Left ventricle myocardium inferior (tissue), 1 donor: ENCODE measurements at regions not wholly inside any gene's neighbourhood (a gene's known extent, or its start where the extent isn't known, plus 50 kb on each side); places are given as distances from the start of the nearest gene placed in this dataset.

Source experiments
- DNase-seq: peaks from one replicate; pipeline ENCODE4 v3.0.0-alpha.2; 2020
- H3K27ac ChIP-seq: fragments of 200-600 bp; replicated peaks from 2 replicates; pipeline ENCODE4 v1.8.0; 2021
- H3K27me3 ChIP-seq: fragments of 200-600 bp; 2 replicates; pipeline ENCODE4 v1.8.0; 2021; ENCODE audit warnings: low read depth
- H3K36me3 ChIP-seq: fragments of 200-600 bp; 2 replicates; pipeline ENCODE4 v1.8.0; 2021
- H3K4me1 ChIP-seq: fragments of 200-600 bp; 2 replicates; pipeline ENCODE4 v1.8.0; 2021
- H3K4me3 ChIP-seq: fragments of 200-600 bp; 2 replicates; pipeline ENCODE4 v1.8.0; 2021; ENCODE audit warnings: mild to moderate bottlenecking, moderate library complexity
- H3K9me3 ChIP-seq: fragments of 200-600 bp; replicated peaks from 2 replicates; pipeline ENCODE4 v1.8.0; 2021
- intact Hi-C: fragments of 100-400 bp; cut with micrococcal nuclease; formaldehyde crosslinking; loops from one replicate; pipeline ENCODE4 v1.11.0; 2022
- TF ChIP-seq, protein P1 (sequence below): fragments of 200-600 bp; IDR thresholded peaks from 2 replicates; pipeline ENCODE4 v1.8.0; 2021; ENCODE audit warnings: antibody characterized with exemption, mild to moderate bottlenecking, borderline replicate concordance
- donor health status: DM: no; HTN: yes; CAD: no; lungs with severe emphysema.

DNA sequence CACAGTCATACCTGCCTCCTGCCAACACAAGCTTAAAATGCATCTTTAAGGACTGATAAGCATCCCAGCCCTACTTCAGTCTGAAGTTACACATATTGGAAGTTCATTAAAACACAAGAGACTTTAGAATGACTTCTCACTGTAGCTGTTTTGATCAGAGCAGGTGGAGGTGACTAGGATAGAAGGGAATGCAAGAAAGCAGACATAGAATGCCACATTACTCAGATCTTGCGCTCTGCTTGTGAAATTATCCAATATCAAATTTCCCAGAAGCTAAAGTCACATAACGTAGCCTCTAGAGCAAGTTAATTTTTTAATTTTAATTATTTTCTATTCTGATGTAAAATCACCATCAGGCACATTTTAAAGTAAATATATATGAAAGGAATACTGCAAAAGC is 306.5 kb downstream of the PLOD2 start:
- Histone ChIP-seq H3K4me3 (no peak overlapping the region), H3K27ac (no peak overlapping the region), H3K4me1 (no peaks in the 10 kb centered on the region), H3K36me3 (no peaks in the 10 kb centered on the region), H3K9me3 (no peaks in the 10 kb centered on the region), H3K27me3 (no peaks in the 10 kb centered on the region)
- intact Hi-C loops: no loop called here
- DNase-seq: no peak
- TF ChIP-seq, protein P1, sequence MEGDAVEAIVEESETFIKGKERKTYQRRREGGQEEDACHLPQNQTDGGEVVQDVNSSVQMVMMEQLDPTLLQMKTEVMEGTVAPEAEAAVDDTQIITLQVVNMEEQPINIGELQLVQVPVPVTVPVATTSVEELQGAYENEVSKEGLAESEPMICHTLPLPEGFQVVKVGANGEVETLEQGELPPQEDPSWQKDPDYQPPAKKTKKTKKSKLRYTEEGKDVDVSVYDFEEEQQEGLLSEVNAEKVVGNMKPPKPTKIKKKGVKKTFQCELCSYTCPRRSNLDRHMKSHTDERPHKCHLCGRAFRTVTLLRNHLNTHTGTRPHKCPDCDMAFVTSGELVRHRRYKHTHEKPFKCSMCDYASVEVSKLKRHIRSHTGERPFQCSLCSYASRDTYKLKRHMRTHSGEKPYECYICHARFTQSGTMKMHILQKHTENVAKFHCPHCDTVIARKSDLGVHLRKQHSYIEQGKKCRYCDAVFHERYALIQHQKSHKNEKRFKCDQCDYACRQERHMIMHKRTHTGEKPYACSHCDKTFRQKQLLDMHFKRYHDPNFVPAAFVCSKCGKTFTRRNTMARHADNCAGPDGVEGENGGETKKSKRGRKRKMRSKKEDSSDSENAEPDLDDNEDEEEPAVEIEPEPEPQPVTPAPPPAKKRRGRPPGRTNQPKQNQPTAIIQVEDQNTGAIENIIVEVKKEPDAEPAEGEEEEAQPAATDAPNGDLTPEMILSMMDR: no peak

GRCh38 chr3:145857956-145858355 is 303.0 kb downstream of the PLOD2 start:
- TF ChIP-seq, protein P1: no peak
- Histone ChIP-seq H3K9me3 (no peaks in the 10 kb centered on the region), H3K27ac (no peak overlapping the region), H3K4me1 (no peaks in the 10 kb centered on the region), H3K36me3 (no peaks in the 10 kb centered on the region), H3K27me3 (no peaks in the 10 kb centered on the region), H3K4me3 (no peak overlapping the region)
- DNase-seq: no peak
- intact Hi-C loops: no loop called here

DNA sequence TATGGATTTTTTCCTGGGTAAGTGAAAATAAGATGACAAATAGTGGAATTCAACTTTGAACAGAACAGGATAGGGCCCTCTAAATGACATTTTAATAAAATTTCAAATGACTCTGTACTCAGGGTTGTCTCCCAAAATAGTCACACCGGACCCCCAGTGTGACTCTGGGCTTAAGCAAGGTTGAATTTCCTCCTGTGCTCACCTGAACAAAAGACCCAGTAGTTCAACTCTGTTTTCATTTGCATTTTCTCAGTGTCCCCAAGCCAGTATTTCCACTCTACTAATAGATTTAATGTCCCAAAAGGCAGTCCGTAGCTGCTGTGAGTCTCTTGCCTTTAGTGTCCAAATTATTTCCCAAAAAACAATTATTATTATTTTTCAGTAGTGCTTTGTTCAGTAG is 296.6 kb downstream of the PLOD2 start:
- intact Hi-C loops: no loop called here
- no peak overlapping the region for H3K4me3 ChIP-seq
- H3K9me3 ChIP-seq: no peaks in the 10 kb centered on the region
- H3K27me3 ChIP-seq: no peaks in the 10 kb centered on the region
- TF ChIP-seq, protein P1: no peak
- H3K4me1 ChIP-seq: no peaks in the 10 kb centered on the region
- no peaks in the 10 kb centered on the region for H3K36me3 ChIP-seq
- H3K27ac ChIP-seq: no peak overlapping the region
- DNase-seq: no peak

DNA sequence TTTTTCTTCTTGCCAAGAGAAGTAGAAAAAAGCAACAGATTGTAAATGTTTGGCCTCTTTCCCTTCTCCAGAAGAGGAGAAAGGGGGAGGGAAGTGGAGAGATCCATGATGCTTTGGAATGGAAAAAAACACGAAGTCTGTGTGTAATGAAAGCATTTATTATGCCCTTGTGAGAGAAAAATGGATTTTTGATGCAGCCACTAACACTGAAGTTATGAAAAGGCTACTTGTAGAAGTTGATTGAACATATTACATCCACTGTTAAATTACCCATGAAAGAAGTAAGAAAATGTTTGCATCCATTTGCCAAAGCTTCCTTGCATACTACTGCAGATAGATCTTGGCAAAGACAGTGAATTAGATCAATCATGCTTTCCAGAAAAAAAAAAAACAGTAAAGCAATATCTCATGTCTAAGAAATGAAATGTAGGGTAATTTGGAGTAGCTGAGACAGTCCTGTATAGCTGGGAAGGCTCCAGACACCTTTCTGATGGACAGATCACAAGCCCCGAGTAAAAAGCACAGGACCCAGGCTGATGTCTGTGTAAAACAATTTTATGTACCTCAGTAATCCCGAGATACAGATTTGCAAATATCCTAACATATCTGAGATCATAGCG is 295.5 kb downstream of the PLOD2 start:
- H3K9me3 ChIP-seq: no peaks in the 10 kb centered on the region
- no peak for DNase-seq
- intact Hi-C loops: no loop called here
- H3K36me3 ChIP-seq: no peaks in the 10 kb centered on the region
- H3K4me3 ChIP-seq: no peak overlapping the region
- H3K27ac ChIP-seq: no peak overlapping the region
- TF ChIP-seq, protein P1: no peak
- H3K27me3 ChIP-seq: no peaks in the 10 kb centered on the region
- no peaks in the 10 kb centered on the region for H3K4me1 ChIP-seq

GRCh38 chr3:145869958-145870357 is 291.0 kb downstream of the PLOD2 start:
- no peak for DNase-seq
- H3K36me3 ChIP-seq: no peaks in the 10 kb centered on the region
- H3K4me1 ChIP-seq: no peaks in the 10 kb centered on the region
- no peak overlapping the region for H3K27ac ChIP-seq
- TF ChIP-seq, protein P1: no peak
- intact Hi-C loops: no loop called here
- no peaks in the 10 kb centered on the region for H3K27me3 ChIP-seq
- peaks cover 19% of the 10 kb centered on the region for H3K9me3 ChIP-seq
- H3K4me3 ChIP-seq: no peak overlapping the region
